ENCODE measurements at regions not wholly inside any gene's neighbourhood (a gene's known extent, or its start where the extent isn't known, plus 50 kb on each side); places are given as distances from the start of the nearest gene placed in this dataset.

GRCh38 chr2:105680357-105680756 lies 64.4 kb upstream of the NCK2 start:
- Histone ChIP-seq H3K4me3 (ENCODE audit: low read depth in 2 of 2, low read length in 1 of 2) (no peak overlapping the region), H3K4me2 (no peak overlapping the region), H3K27ac (ENCODE audit: low read depth in 2 of 2, low read length in 1 of 2) (no peak overlapping the region), H3K4me1 (ENCODE audit: control insufficient read depth in 1 of 2, insufficient read depth in 2 of 2, low read depth in 1 of 2, low read length in 1 of 2) (no peaks in the 10 kb centered on the region; a peak in 1 of 4 replicates), H3K27me3 (ENCODE audit: insufficient read depth) (no peaks in the 10 kb centered on the region), H3F3A (replicated peaks; ENCODE audit: insufficient read depth) (no peaks in the 10 kb centered on the region), H3K79me2 (ENCODE audit: insufficient read depth) (no peaks in the 10 kb centered on the region), H3K9ac (no peak overlapping the region), H3K36me3 (replicated peaks in 1 of 2; ENCODE audit: control insufficient read depth in 1 of 2, insufficient read depth in 2 of 2, low read length in 1 of 2) (no peaks in the 10 kb centered on the region), H2AFZ (ENCODE audit: low read depth) (no peak overlapping the region), H4K20me1 (ENCODE audit: insufficient read depth) (no peaks in the 10 kb centered on the region), H3K9me2 (no peaks in the 10 kb centered on the region), H3K9me3 (no peaks in the 10 kb centered on the region)
- ChIA-PET POLR2A (no interaction called here), CTCF (no interaction called here)
- TF ChIP-seq TCF12 (IDR thresholded peaks at IDR 0.05) = no peak
- TF ChIP-seq FOSL2 (IDR thresholded peaks at IDR 0.05; ENCODE audit: borderline replicate concordance, low read depth) = no peak
- TF ChIP-seq, protein P1, sequence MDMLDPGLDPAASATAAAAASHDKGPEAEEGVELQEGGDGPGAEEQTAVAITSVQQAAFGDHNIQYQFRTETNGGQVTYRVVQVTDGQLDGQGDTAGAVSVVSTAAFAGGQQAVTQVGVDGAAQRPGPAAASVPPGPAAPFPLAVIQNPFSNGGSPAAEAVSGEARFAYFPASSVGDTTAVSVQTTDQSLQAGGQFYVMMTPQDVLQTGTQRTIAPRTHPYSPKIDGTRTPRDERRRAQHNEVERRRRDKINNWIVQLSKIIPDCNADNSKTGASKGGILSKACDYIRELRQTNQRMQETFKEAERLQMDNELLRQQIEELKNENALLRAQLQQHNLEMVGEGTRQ (IDR thresholded peaks at IDR 0.05; ENCODE audit: borderline replicate concordance, low read depth, low read length) = no peak
- no peak for TF ChIP-seq TAF1 (IDR thresholded peaks at IDR 0.05; ENCODE audit: borderline replicate concordance, low read depth, low read length)
- TF ChIP-seq CTCF (IDR thresholded peaks at IDR 0.05) = no peak
- no peak for TF ChIP-seq RFX5 (IDR thresholded peaks at IDR 0.05; ENCODE audit: low read length)
- TF ChIP-seq NFIC (IDR thresholded peaks at IDR 0.05; ENCODE audit: borderline replicate concordance) = no peak
- TF ChIP-seq FOXJ3 (CRISPR knock-in tag; IDR thresholded peaks at IDR 0.05) = no peak
- no peak for TF ChIP-seq RCOR1 (IDR thresholded peaks at IDR 0.05; ENCODE audit: low read length)
- no peak for DNase-seq
- WGBS (ENCODE audit: low lambda C conversion rate) = 22% methylated on average over 7 of the region's 7 CpGs

GRCh38 chr2:105678346-105678745 lies 66.4 kb upstream of the NCK2 start:
- no peak overlapping the region for H3K4me3 ChIP-seq (ENCODE audit: low read depth in 2 of 2, low read length in 1 of 2)
- no peaks in the 10 kb centered on the region for H3F3A ChIP-seq (replicated peaks; ENCODE audit: insufficient read depth)
- H3K9me2 ChIP-seq = no peaks in the 10 kb centered on the region
- no peaks in the 10 kb centered on the region for H3K79me2 ChIP-seq (ENCODE audit: insufficient read depth)
- TF ChIP-seq RCOR1 (IDR thresholded peaks at IDR 0.05; ENCODE audit: low read length) = no peak
- TF ChIP-seq NRF1 (IDR thresholded peaks at IDR 0.05; ENCODE audit: low read depth, low read length) = no peak
- no peak for TF ChIP-seq PBX3 (IDR thresholded peaks at IDR 0.05)
- TF ChIP-seq CHD2 (IDR thresholded peaks at IDR 0.05; ENCODE audit: low read length, partially characterized antibody) = no peak
- TF ChIP-seq ELF1 (IDR thresholded peaks at IDR 0.05) = no peak
- TF ChIP-seq TAF1 (IDR thresholded peaks at IDR 0.05; ENCODE audit: borderline replicate concordance, low read depth, low read length) = no peak
- no peak for TF ChIP-seq TEAD4 (IDR thresholded peaks at IDR 0.05; ENCODE audit: borderline replicate concordance, insufficient read depth)
- no peak for TF ChIP-seq IRF3 (IDR thresholded peaks at IDR 0.05; ENCODE audit: low read depth, low read length)
- no peak for TF ChIP-seq FOXJ3 (CRISPR knock-in tag; IDR thresholded peaks at IDR 0.05)
- TF ChIP-seq, protein P1 (IDR thresholded peaks at IDR 0.05; ENCODE audit: borderline replicate concordance, low read depth, low read length) = no peak
- no peak for TF ChIP-seq RAD21 (IDR thresholded peaks at IDR 0.05; ENCODE audit: low read length)
- no peak for TF ChIP-seq TCF12 (IDR thresholded peaks at IDR 0.05)
- TF ChIP-seq GATA2 (CRISPR knock-in tag; IDR thresholded peaks at IDR 0.05) = no peak
- no peak for TF ChIP-seq FOXM1 (IDR thresholded peaks at IDR 0.05; ENCODE audit: low read depth)
- H2AFZ ChIP-seq (ENCODE audit: low read depth) = no peak overlapping the region
- H4K20me1 ChIP-seq (ENCODE audit: insufficient read depth) = no peaks in the 10 kb centered on the region
- no peaks in the 10 kb centered on the region for H3K36me3 ChIP-seq (replicated peaks in 1 of 2; ENCODE audit: control insufficient read depth in 1 of 2, insufficient read depth in 2 of 2, low read length in 1 of 2)
- H3K9ac ChIP-seq = no peak overlapping the region
- ChIA-PET CTCF (no interaction called here), POLR2A (no interaction called here)
- H3K4me1 ChIP-seq (ENCODE audit: control insufficient read depth in 1 of 2, insufficient read depth in 2 of 2, low read depth in 1 of 2, low read length in 1 of 2) = no peaks in the 10 kb centered on the region; a peak in 1 of 4 replicates
- WGBS (ENCODE audit: low lambda C conversion rate) = 29% methylated on average over 6 of the region's 6 CpGs
- H3K9me3 ChIP-seq = no peaks in the 10 kb centered on the region
- no peaks in the 10 kb centered on the region for H3K27me3 ChIP-seq (ENCODE audit: insufficient read depth)
- no peak overlapping the region for H3K4me2 ChIP-seq
- no peak overlapping the region for H3K27ac ChIP-seq (ENCODE audit: low read depth in 2 of 2, low read length in 1 of 2)
- DNase-seq = no peak

All from SK-N-SH (cell line).